ENCODE measurements at regions not wholly inside any gene's neighbourhood (a gene's known extent, or its start where the extent isn't known, plus 50 kb on each side); places are given as distances from the start of the nearest gene placed in this dataset.
"Not testable (repeated sequence)": the region's sequence is repeated elsewhere in the genome, so short reads cannot be mapped to it uniquely, and the experiment has no call there.

DNA sequence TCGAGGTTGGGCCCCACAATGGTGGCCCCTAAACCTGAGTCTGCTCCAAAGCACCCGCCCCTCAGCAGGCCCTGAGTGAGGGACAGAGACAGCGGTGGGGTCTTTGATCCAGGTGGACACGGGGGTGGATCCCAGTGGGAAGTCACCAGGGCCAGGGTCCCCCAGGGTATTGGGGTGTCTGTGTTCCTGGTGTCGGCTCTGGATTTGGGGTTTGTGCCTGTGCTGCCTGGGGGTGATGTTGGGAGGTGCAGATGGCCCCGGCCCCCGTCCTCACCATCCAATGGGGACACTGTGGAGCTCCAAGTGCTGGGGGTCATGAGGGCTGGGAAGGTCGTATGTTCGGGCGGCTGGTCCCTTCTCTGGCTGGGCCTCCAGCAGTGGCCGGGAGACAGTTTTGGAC lies 354.2 kb downstream of the TMEM121 start:
- H3K27ac ChIP-seq (ENCODE audit: low read depth): no peak overlapping the region
- no peak overlapping the region for H3K4me3 ChIP-seq (ENCODE audit: low read depth, low read length)
- H3K36me3 ChIP-seq (ENCODE audit: insufficient read depth): no peaks in the 10 kb centered on the region
- 80% methylated on average over 11 of the region's 11 CpGs for WGBS
- DNase-seq (ENCODE audit: extremely low spot score): no peak
- no peaks in the 10 kb centered on the region for H3K4me1 ChIP-seq (ENCODE audit: insufficient read depth)

DNA sequence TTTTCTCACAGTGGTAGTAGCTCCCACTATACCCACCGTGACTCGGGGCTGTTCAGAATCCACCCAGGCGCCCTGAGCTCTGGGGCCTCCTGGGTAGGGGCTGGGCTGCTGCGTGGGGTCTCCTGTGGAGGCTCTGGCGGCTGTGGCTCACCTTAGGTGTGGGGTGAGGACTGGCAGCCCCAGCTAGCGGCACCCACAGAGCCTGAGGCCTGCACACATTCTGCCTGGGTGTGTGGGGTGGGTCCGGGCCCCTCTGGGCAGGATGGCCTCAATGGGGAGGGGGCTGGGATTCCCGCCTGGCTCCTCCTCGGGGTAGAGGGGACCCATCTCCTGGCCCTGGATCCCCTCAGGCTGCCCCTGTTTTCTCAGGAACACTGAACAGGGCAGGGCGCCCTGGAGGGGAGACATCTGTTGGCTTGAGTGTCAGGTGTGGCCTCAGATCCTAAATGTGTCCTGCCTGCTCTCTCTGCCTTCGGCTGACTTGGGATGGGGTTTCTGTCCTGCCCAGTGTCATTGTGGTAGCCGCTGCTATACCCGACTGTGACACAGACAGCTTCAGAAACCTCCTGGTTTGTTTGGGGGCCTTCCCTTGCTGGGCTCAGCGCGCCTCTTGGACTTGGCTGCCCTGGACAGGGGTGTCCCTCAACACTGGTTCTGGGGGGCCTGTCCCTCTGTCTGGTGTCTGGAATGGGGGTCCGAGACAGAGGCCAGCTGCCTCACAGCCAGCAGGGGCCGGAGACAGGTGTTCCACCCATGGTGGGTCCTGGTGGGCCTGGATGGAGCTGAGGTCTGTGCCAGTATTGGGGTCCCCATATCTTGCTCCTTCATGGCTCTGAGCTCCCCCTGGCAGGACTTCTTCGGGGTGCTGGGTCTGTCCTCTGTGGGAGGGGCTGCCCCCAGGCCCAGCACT lies 354.9 kb downstream of the TMEM121 start:
- H3K4me1 ChIP-seq (ENCODE audit: insufficient read depth): no peaks in the 10 kb centered on the region
- WGBS: 78% methylated on average over 18 of the region's 18 CpGs
- H3K36me3 ChIP-seq (ENCODE audit: insufficient read depth): no peaks in the 10 kb centered on the region
- no peak overlapping the region for H3K27ac ChIP-seq (ENCODE audit: low read depth)
- H3K4me3 ChIP-seq (ENCODE audit: low read depth, low read length): no peak overlapping the region
- no peak for DNase-seq (ENCODE audit: extremely low spot score)

DNA sequence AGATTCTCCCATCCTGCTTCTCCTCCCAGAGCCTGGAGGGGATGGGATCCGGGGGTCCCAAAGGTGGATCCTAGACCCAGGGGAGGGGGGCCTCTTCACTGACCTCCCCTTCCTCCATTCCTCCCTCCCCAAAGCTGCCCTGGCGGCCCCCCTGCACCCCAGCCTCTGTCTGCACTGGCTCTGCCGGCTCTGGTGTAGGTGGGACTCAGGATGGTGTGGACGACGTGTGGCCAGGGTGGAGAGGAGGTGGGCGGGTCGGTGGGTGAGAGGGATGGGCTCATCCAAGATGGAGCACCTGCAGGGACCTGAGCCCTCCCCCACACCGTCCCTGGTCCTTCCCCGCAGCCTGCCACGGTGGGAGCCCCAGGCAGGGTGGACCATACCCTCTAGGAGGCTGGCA lies 355.6 kb downstream of the TMEM121 start:
- not testable (repeated sequence) for H3K27ac ChIP-seq (ENCODE audit: low read depth); DNase-seq (ENCODE audit: extremely low spot score); H3K4me3 ChIP-seq (ENCODE audit: low read depth, low read length); H3K4me1 ChIP-seq (ENCODE audit: insufficient read depth); H3K36me3 ChIP-seq (ENCODE audit: insufficient read depth)
- 72% methylated on average over 10 of the region's 10 CpGs for WGBS

DNA sequence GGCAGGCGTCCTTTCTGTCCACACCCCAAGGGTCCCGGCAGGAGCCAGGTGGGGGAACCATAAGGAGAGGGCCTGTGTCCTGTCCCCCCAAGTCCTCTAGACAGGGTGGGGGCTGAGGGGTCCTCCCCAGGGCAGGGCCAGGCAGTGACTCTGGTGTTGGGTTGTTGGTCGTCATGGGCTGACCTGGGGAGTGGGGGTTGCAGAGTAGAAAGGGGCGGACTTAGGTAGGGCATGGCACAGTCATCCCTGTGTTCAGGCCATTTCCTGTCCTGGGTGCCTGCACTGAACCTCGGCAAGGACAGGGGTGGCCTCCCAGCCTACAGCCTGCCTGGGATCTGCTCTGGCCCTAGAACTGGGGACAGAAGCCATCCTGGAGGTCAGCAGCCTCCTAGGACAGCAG lies 356.2 kb downstream of the TMEM121 start:
- 74% methylated on average over 5 of the region's 5 CpGs for WGBS
- Histone ChIP-seq H3K27ac (ENCODE audit: low read depth) (no peak overlapping the region), H3K4me1 (ENCODE audit: insufficient read depth) (no peaks in the 10 kb centered on the region), H3K4me3 (ENCODE audit: low read depth, low read length) (no peak overlapping the region), H3K36me3 (ENCODE audit: insufficient read depth) (no peaks in the 10 kb centered on the region)
- DNase-seq (ENCODE audit: extremely low spot score): no peak

DNA sequence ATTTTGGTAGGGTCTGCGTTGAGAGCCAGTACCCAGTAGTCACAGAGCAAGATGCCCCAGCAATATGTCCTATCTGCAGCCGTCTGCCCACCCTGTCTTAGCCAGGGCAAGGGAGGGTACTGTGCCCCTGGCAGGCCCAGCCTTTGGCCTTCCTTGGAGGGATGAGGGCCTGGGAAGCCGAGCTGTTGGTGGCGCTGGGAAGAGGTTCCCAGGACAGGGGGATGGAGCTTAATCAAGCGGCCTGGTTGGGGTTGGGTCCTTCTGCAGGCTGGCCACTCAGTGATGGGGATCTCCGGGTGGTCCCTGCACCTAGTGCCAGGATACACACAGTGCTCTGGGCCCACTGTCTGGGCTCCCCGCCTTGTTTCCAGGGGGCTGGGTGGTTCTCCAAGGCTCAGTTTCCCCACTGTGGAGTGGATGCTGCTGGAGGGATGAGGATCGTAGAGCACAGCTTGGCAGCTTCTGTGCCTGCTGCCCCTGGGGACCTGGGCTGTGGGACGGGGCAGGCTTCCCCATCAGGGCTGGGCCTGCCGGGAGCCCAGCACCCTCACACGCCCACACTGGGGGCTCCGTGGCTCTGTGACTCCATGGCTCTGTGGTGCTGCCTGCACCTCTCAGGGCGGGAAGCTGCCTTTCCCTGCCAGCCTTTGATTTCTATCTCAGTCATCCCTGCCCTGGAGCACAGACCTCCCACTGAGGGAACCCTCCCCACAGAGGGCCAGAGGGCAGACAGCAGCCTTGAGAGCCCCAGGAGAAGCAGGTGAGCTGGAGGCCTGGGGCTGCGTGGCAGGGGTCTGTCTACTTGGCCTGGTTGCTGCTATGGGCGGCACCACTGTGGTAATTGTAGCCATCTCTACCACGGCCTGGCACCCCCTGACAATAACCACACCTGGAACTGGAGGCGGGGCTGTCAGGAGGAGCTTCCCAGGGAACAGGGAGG lies 357.0 kb downstream of the TMEM121 start:
- Histone ChIP-seq H3K4me1 (ENCODE audit: insufficient read depth) (no peaks in the 10 kb centered on the region), H3K36me3 (ENCODE audit: insufficient read depth) (no peaks in the 10 kb centered on the region), H3K27ac (ENCODE audit: low read depth) (no peak overlapping the region), H3K4me3 (ENCODE audit: low read depth, low read length) (no peak overlapping the region)
- DNase-seq (ENCODE audit: extremely low spot score): no peak
- 81% methylated on average over 17 of the region's 17 CpGs for WGBS

DNA sequence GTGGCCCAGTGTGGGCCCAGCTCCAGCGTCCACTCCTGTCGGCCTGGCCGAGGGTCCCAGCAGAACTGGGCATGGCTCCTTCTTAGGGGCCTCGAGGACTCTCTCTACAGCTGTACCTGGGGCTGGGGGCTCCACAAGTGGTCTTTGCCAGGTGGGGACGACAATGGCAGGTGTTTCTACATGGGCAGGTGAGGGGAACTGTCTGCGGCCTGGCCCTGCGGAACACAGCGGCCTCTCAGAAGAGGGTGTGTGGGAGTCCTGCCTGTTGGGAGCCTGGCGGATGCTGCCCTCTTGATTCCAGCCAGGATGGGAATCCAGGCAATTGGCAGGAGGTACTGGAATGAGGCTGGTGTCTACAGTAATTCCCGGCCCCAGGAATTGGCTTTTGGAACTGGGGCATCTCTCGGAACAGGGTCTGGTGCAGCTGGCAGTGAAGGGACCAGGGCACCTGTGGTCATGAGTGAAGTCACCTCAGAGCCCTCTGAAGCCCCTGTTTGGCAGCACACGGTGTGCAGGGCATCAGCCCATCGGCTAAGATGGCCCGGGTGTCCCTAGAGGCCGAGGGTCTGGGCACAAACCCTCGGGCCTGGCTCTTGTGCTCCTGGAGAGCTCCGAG lies 357.9 kb downstream of the TMEM121 start:
- H3K4me1 ChIP-seq (ENCODE audit: insufficient read depth); H3K4me3 ChIP-seq (ENCODE audit: low read depth, low read length); H3K27ac ChIP-seq (ENCODE audit: low read depth); DNase-seq (ENCODE audit: extremely low spot score); H3K36me3 ChIP-seq (ENCODE audit: insufficient read depth): not testable (repeated sequence)
- 79% methylated on average over 14 of the region's 17 CpGs for WGBS

DNA sequence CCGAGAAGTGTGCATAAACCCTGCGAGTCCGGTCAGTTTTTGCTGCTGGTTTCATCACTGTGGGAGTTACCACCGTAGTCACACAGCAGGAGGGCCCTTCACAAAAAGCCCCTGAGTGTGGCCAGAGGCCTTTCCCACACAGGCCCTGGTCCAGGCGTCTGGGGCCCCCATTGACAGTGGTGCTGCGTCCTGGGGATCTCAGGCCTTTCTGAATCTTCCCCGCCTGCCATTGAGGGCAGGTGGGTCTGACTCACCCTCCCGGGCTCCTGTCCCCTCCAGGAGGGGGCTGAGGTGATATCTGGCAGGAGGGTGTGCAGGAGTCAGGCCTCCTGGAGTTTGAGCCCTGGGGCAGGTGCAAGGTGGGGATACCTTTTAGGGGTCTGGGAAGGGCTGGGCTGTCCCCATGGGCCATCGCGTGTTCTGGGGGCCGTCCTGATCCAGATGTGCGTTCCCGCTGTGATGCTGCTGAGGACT lies 358.5 kb downstream of the TMEM121 start:
- no peak for DNase-seq (ENCODE audit: extremely low spot score)
- 79% methylated on average over 13 of the region's 13 CpGs for whole genome bisulfite sequencing
- Histone ChIP-seq H3K4me3 (ENCODE audit: low read depth, low read length) (no peak overlapping the region), H3K36me3 (ENCODE audit: insufficient read depth) (no peaks in the 10 kb centered on the region), H3K4me1 (ENCODE audit: insufficient read depth) (no peaks in the 10 kb centered on the region), H3K27ac (ENCODE audit: low read depth) (no peak overlapping the region)

DNA sequence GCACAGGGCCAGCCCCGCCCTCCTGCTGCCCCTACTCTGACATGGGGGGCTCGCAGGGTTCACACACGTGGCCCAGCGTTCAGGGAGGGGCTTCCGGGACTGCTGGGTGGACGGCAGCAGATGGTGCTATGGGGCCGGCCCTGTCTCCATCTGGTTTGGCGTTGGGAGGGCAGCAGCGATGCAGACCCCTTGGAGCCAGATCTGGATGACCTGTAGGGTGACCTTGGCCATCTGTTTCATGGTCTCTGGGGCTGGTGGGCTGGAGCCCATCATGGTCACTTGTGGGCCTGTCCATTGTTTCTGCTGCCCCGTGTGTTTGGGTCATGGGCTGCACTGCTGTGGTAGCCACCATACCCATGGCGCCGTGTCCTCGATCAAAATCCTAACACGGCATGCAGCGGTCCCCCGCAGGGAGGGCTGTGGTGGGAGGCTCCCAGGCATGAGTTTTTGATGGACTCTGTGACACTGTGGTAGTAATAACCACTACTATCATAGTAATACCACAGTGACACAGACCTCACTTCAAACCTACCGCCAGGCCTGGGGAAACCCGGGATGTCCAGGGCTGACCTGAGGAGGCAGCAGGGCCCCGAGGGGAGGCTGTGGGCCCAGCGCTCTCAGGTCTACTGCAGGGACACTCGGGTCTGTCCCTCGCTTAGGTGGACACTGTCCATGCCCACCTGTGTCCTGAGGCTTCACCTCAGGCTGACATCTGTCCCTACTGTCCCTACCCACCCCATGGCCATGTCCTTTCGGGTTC lies 359.4 kb downstream of the TMEM121 start:
- 83% methylated on average over 23 of the region's 23 CpGs for WGBS
- H3K4me3 ChIP-seq (ENCODE audit: low read depth, low read length): no peak overlapping the region
- H3K27ac ChIP-seq (ENCODE audit: low read depth): no peak overlapping the region
- DNase-seq (ENCODE audit: extremely low spot score): no peak
- H3K4me1 ChIP-seq (ENCODE audit: insufficient read depth): no peaks in the 10 kb centered on the region
- no peaks in the 10 kb centered on the region for H3K36me3 ChIP-seq (ENCODE audit: insufficient read depth)

DNA sequence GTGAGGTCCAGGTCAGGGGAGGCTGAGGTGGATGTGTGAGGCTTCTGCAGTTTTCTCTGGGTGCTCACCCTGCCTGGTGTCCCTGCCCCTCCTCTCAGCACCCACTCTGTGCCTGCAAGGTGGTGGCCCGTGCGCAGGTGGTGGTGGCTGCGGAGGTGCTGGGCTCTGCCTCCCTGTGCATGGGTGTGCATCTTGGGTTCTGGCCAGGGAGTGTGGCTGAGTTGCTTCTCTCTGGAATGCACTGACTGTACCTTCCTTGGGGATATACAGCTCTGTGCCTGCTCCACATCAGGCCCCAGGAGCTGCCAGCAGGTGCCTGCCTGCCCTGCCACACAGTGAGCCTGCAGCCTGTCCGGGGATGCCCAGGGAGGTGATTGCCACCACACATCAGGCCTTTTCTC lies 360.4 kb downstream of the TMEM121 start:
- not testable (repeated sequence) for H3K36me3 ChIP-seq (ENCODE audit: insufficient read depth); H3K4me1 ChIP-seq (ENCODE audit: insufficient read depth); DNase-seq (ENCODE audit: extremely low spot score); H3K4me3 ChIP-seq (ENCODE audit: low read depth, low read length); H3K27ac ChIP-seq (ENCODE audit: low read depth)
- 84% methylated on average over 4 of the region's 4 CpGs for WGBS

DNA sequence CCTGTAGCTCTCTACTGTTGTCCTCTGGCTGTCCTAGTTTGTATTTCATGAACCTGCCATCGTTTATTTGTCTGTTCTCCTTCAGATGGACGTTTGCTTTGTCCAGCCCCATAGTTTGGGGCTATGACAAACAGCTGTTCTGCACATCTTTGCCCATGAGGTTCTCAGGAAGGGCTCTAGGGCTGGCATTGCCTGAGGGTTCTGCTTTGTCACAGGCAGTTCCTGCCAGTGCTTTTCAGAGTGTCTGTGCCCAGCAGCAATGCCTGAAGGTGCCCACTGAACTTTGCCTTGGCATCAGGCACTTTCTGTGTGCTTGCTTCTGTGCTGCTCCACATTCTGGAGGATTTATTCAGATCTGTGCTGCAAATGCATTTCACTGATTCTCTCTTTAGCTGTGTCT lies 361.3 kb downstream of the TMEM121 start:
- no peak for DNase-seq (ENCODE audit: extremely low spot score)
- WGBS: 13% methylated on average over 2 of the region's 2 CpGs
- H3K36me3 ChIP-seq (ENCODE audit: insufficient read depth): no peaks in the 10 kb centered on the region

DNA sequence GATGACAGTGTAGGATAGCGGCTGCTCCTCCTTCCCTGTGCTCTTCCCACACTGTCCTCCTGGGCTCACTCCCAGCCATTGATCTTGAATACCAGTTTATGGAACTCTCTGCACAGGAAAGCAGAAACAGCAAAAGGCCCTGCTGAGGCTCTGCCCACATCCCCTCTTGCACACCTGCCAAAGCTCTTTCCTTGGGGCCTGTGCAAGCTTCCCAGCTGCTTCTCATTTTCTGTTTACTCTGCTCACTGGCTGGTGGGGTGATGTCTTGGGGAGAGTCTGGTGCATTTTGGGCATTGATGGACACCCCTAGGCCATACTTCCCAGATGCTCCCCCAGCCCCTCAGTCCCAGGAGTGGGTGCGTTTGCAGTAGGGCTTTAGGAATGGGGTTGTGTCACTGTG lies 361.8 kb downstream of the TMEM121 start:
- no peak overlapping the region for H3K4me3 ChIP-seq (ENCODE audit: low read depth, low read length)
- H3K27ac ChIP-seq (ENCODE audit: low read depth): no peak overlapping the region
- H3K36me3 ChIP-seq (ENCODE audit: insufficient read depth): no peaks in the 10 kb centered on the region
- WGBS: 80% methylated on average over 2 of the region's 2 CpGs
- H3K4me1 ChIP-seq (ENCODE audit: insufficient read depth): no peaks in the 10 kb centered on the region
- no peak for DNase-seq (ENCODE audit: extremely low spot score)

More for the DNA sequence above, 361.3 kb downstream of the TMEM121 start:
- H3K4me1 ChIP-seq (ENCODE audit: insufficient read depth): no peaks in the 10 kb centered on the region
- H3K4me3 ChIP-seq (ENCODE audit: low read depth, low read length): no peak overlapping the region
- H3K27ac ChIP-seq (ENCODE audit: low read depth): no peak overlapping the region

DNA sequence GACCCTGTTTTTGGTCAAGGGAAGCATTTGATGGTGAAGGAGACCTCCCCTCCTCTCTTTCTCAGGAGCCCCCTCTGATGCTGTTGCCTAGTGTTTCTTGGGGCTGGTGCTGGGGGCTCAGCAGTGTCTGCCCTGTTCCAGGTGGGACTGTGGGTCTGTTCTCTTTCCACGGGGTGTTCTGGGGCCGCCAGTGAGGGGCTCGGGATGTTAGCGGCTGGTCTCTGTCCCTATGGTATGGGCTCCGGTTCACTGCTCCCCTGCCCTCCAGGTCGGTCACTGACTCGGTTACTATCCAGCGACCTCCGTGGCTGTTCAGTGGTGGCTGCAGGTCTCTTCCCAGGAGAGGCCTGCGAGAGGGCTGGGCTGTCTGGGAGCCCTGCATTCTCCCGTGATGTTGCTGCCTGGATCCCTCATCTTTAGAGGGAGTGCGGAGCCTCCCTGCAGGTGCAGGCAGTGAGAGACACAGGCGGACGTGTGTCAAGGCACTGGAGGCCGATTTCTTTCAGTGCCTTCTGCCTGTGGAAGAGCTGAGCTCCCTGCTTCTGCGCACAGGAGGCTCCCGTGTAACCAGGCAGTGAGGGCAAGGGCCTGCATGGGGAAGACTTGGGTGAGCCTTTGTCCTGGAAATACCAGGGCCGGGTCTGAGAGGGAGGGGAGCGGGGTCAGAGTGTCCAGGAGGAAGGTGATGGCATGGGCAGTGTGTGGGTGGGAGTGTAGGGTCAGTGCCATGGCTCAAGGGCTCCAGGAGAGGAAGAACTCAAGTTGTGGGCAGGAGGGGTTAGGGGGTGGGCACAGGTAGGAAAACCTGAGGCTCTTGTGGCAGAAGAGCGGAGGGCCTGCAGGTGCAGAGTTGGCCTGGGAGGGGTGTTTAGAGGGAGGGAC lies 362.6 kb downstream of the TMEM121 start:
- H3K27ac ChIP-seq (ENCODE audit: low read depth): no peak overlapping the region
- H3K4me1 ChIP-seq (ENCODE audit: insufficient read depth): no peaks in the 10 kb centered on the region
- H3K4me3 ChIP-seq (ENCODE audit: low read depth, low read length): no peak overlapping the region
- DNase-seq (ENCODE audit: extremely low spot score): no peak
- WGBS: 83% methylated on average over 20 of the region's 20 CpGs
- H3K36me3 ChIP-seq (ENCODE audit: insufficient read depth): no peaks in the 10 kb centered on the region

Measured in urinary bladder (tissue), 3 donors.